ENCODE measurements at regions not wholly inside any gene's neighbourhood (a gene's known extent, or its start where the extent isn't known, plus 50 kb on each side); places are given as distances from the start of the nearest gene placed in this dataset.

GRCh38 chr7:12488341-12488740, 82.2 kb upstream of the SCIN start:
- TF ChIP-seq CTCF (IDR thresholded peaks at IDR 0.05; ENCODE audit: low read length) (no peak), EZH2phosphoT487 (IDR thresholded peaks at IDR 0.05; ENCODE audit: low read length) (no peak), EZH2 (optimal IDR thresholded peaks at IDR 0.05; ENCODE audit: low read depth, low read length) (no peak)

Measured in MM.1S (cell line).